IPS-15b (cell line): ENCODE measurements at regions not wholly inside any gene's neighbourhood (a gene's known extent, or its start where the extent isn't known, plus 50 kb on each side); places are given as distances from the start of the nearest gene placed in this dataset.

Source experiments
- H3K27me3 ChIP-seq: one replicate; pipeline ENCODE4 v1.6.1; 2013; ENCODE audit warnings: low read length; ENCODE audit not compliant: control insufficient read depth, insufficient read depth
- H3K36me3 ChIP-seq: one replicate; pipeline ENCODE4 v1.6.1; 2013; ENCODE audit warnings: low read length; ENCODE audit not compliant: control insufficient read depth, insufficient read depth
- H3K4me1 ChIP-seq: one replicate; pipeline ENCODE4 v1.6.1; 2013; ENCODE audit warnings: mild to moderate bottlenecking, low read length; ENCODE audit not compliant: control insufficient read depth, insufficient read depth
- H3K4me3 ChIP-seq: one replicate; pipeline ENCODE4 v1.5.1; 2013; ENCODE audit warnings: low read depth, low read length
- H3K9ac ChIP-seq: one replicate; pipeline ENCODE4 v1.6.1; 2013; ENCODE audit warnings: low read depth, mild to moderate bottlenecking, low read length
- H3K9me3 ChIP-seq: one replicate; pipeline ENCODE4 v1.6.1; 2013; ENCODE audit warnings: mild to moderate bottlenecking, low read length; ENCODE audit not compliant: control insufficient read depth, insufficient read depth

DNA sequence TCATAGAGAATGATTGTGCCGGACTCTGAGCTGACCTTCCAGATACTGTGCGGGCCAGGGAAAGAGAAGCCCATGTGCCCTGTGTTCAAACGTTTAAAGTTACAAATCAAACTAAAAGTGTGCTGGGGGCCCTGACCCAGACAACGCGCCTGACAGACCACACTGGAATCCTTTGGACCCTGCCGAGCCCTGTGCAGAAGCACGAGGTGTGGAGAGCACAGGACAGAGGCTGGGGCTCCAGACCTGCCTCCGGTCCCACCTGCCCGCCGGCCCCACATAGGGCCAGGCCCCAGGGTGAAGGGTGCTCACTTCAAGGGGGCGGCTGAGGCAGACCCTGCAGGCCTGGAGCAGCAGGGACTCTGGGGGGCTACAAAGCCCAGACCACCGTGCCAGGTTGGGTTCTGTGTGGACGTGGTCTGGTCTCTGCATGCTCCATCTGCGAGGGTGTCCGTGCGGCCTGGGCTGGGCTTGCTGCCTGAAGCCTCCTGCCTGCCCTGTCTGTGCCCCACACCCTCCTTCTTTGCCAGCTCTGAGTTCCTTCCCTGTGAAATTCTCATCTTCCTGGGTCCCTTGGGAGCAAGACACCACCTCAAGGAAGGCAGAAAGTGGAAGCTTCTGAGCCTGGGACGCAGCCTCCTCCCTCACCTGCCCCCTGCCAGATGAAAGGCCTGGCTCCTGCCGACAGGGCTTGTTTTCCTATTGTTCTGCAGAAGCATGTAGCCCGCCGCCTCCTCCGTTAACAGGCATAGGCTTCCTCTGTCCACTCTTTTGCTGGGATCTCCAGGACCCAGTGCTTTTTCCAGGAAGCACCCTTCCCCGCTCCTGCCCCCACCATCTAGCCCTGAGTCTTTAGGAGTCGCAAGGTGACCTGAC is 186.2 kb downstream of the ERMARD start:
- Histone ChIP-seq H3K27me3 (peaks cover 2% of the 10 kb centered on the region), H3K4me1 (no peaks in the 10 kb centered on the region), H3K36me3 (no peaks in the 10 kb centered on the region), H3K9me3 (no peaks in the 10 kb centered on the region), H3K4me3 (no peak overlapping the region), H3K9ac (no peak overlapping the region)

DNA sequence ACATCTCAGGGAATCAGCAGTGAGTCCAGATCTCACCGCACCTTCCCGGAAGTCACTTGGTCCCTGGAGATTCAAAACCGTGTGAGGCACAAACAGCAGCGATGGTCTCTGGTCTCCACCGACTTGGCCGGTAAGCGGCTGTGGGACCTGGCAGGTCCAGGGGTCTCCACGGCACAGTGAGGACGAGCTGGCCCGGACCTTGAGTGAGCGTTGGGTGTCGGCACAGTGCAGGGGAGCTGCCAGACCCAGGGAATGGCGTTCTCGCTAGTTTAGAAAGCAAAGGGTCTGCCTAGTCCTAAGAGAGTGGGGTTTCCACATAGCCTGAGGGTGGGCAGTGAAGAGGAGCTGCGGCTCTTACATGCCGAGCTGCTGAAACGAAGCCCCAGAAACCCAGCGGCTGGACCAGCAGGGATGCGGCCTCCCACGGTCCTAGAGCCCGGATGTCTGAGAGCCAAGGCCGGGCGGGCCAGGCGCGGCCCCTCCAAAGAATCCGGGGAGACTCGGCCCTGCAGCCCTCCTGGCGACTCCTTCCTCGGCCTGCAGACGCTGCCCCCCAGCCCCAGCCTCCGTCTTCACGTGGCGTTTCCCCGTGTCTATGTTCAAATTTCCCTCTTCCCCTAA is 185.0 kb downstream of the ERMARD start:
- H3K36me3 ChIP-seq = no peaks in the 10 kb centered on the region
- peaks cover 2% of the 10 kb centered on the region for H3K27me3 ChIP-seq
- no peaks in the 10 kb centered on the region for H3K4me1 ChIP-seq
- no peak overlapping the region for H3K9ac ChIP-seq
- H3K4me3 ChIP-seq = no peak overlapping the region
- H3K9me3 ChIP-seq = no peaks in the 10 kb centered on the region

DNA sequence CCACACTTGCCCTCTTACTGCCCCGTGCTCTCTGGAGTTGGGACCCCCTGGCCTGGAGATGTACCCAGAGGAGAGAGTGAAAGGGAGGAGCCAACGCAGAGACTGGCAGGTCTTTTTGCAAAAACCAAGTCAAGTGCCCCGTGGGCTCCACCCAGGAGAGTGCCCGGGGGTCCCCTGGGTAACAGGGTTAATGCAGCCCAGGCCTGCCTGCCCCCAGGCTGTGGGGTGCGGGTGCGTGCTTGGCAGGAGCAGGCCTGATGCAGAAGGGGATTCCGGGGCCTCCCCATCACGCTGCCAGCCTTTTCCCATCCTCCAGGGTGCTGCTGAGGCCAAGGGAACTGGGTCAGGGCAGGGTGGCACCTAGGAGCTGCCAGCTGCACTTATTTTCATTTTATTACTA is 184.4 kb downstream of the ERMARD start:
- Histone ChIP-seq H3K9me3 (no peaks in the 10 kb centered on the region), H3K4me1 (no peaks in the 10 kb centered on the region), H3K9ac (no peak overlapping the region), H3K4me3 (no peak overlapping the region), H3K36me3 (no peaks in the 10 kb centered on the region), H3K27me3 (peaks cover 2% of the 10 kb centered on the region)

DNA sequence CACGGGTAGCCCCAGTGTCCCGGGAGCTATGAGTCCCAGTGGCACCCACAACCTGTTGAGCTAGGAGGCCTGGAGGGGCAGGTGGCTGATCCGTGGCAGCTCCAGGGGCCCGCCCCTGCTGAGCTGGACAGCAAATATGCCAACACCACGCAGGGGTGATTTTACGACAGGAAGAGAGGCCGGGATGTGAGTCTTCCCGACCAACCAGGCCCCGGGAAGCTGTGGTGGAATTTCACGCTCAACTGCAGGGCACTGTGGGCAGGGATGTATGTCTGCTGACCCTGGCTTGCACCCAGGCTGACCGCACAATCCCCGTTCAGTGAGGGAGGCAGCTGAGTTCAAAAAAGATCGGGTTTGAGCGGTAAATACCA is 183.9 kb downstream of the ERMARD start:
- H3K36me3 ChIP-seq = no peaks in the 10 kb centered on the region
- H3K27me3 ChIP-seq = peaks cover 2% of the 10 kb centered on the region
- no peaks in the 10 kb centered on the region for H3K4me1 ChIP-seq
- no peak overlapping the region for H3K4me3 ChIP-seq
- no peak overlapping the region for H3K9ac ChIP-seq
- H3K9me3 ChIP-seq = no peaks in the 10 kb centered on the region

DNA sequence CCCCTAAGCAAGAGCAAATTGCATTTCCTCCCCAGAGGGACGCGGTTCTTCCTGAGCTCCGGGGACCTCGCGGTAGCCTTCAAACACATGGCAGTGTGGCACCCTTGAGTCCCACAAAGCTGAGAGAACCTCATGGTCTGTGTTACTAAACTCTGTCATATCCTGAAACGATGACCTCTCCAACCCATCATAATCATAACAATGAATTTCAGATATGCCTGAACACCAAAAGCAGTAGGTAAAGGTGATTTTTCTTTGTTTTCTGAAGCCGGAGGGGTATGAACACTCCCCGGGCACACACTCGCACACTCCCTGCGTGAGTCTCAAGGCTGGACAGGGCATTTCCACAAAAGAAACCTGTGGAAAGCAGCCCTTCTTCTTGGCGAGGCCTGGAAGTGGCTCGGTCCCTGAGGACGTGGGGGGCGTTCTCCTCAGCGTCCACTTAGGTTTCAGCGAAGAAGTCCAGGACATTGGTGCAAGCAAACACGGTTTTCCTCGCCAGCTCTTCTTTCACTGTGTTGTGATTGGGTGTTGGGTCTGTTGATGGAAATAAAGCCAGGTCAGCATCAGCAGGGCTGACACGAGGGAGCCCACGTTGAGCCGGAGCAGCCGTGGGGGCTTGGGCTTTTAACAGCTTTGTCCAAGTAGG is 183.4 kb downstream of the ERMARD start:
- Histone ChIP-seq H3K4me3 (no peak overlapping the region), H3K36me3 (no peaks in the 10 kb centered on the region), H3K4me1 (no peaks in the 10 kb centered on the region), H3K9ac (no peak overlapping the region), H3K9me3 (no peaks in the 10 kb centered on the region), H3K27me3 (peaks cover 2% of the 10 kb centered on the region)

DNA sequence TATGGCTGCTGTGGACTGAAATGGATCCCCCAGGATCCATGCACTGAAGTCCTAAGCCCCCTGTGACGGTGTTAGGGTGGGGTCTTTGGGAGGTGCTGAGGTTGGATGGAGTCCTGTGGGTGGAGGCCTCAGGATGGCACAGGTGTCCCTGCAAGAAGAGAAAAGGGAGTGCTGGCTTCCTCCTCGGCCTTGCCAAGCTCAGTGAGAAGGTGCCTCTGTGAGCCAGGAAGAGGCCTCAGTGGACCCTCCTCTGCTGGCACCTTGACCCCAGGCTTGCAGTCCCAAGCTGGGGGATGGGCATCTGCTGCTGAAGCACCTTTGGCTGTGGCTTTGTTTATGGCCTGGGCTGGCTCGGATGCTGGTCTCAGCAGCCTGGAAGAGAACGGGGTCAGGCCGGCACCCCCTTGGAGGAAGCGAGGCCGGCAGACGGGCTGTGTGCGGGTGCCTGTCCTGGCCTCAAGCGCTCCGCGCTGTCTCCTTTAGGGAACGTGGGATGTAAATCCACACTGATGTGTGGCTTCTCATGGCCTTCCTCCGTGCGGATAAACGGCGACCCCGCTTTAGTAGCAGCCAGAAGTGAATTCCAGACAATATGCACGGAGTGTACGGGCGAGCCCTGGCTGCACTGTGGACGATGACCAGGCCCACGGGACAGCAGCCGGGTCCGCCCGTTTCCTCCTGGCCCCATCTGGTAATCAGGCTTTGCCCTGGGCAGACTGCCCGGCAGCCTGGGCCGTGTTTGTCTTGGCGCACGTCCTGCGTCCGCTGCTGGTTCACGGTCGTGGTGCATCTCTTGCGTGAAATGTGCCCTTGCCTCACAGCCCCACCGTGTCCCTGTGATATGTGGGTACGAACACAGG is 182.6 kb downstream of the ERMARD start:
- Histone ChIP-seq H3K4me1 (no peaks in the 10 kb centered on the region), H3K4me3 (no peak overlapping the region), H3K27me3 (peaks cover 2% of the 10 kb centered on the region), H3K9me3 (no peaks in the 10 kb centered on the region), H3K36me3 (no peaks in the 10 kb centered on the region), H3K9ac (no peak overlapping the region)

DNA sequence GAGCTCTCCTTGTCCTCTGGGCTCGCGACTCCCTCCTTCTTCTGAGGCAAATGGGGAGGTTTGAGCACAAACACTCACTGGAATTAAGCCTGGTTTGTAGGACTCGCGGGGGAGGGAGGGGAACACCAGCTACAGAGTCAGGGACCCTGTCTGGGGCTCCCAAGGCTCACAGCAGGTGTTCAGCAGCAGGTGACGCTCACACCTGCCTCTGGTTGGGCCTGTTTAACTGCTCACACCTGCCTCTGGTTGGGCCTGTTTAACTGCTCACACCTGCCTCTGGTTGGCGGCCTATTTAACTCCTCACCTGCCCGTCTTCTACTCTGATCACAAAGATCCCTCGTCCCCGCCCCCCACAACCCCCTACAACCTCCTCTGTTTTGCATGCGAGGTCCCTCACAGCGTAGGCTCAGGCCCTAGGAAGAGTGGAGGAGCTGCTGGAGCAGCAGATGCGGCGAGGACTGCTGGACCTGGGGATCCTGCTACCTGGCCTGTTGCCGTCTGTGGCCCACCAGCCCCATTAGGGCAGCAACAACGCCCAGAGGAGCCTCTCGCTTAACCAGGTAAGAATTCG is 181.9 kb downstream of the ERMARD start:
- no peak overlapping the region for H3K4me3 ChIP-seq
- H3K27me3 ChIP-seq = peaks cover 2% of the 10 kb centered on the region
- H3K36me3 ChIP-seq = no peaks in the 10 kb centered on the region
- no peaks in the 10 kb centered on the region for H3K9me3 ChIP-seq
- no peak overlapping the region for H3K9ac ChIP-seq
- H3K4me1 ChIP-seq = no peaks in the 10 kb centered on the region

DNA sequence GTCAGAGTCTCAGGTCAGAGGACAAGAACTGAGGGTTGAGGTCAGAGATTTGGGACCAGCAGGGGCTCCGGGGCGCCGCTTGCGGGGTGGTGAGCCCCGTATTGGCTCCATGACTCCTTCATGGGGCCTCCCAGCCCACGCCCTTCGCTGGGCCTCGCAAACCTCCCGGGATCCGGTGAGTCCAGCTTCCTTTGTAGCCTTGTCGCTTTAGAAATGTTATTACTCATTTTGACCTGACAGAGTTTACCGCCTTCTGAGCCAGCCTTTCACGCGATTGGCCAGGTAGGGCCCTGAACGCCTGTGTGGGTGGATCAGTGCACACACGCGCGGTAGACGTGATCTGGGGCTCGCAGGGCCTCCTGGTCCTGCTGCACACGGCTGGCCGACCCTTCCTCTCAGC is 181.1 kb downstream of the ERMARD start:
- Histone ChIP-seq H3K9ac (no peak overlapping the region), H3K4me1 (no peaks in the 10 kb centered on the region), H3K4me3 (no peak overlapping the region), H3K36me3 (no peaks in the 10 kb centered on the region), H3K9me3 (no peaks in the 10 kb centered on the region), H3K27me3 (peaks cover 2% of the 10 kb centered on the region)

DNA sequence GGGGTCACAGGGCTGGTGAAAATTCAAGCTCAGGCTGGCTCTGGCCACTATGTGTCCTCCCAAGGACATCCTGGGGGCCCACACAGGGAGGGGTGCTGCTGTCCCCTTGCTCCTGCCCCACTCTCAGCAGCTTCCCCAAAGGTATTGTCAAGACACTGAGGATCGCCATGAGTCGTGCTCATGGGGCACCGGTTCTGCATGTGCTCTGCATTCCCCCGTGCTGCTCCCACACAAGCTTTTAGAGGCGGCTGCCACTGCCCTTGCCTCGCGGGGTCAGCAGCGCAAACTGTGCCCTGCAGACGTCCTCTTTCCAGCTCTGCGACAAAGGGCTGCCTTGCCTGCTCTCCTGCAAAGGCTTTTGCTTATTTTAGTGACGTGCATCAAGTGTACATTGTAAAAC is 179.8 kb downstream of the ERMARD start:
- no peak overlapping the region for H3K4me3 ChIP-seq
- no peaks in the 10 kb centered on the region for H3K4me1 ChIP-seq
- peaks cover 2% of the 10 kb centered on the region for H3K27me3 ChIP-seq
- no peaks in the 10 kb centered on the region for H3K9me3 ChIP-seq
- H3K36me3 ChIP-seq = no peaks in the 10 kb centered on the region
- H3K9ac ChIP-seq = no peak overlapping the region

DNA sequence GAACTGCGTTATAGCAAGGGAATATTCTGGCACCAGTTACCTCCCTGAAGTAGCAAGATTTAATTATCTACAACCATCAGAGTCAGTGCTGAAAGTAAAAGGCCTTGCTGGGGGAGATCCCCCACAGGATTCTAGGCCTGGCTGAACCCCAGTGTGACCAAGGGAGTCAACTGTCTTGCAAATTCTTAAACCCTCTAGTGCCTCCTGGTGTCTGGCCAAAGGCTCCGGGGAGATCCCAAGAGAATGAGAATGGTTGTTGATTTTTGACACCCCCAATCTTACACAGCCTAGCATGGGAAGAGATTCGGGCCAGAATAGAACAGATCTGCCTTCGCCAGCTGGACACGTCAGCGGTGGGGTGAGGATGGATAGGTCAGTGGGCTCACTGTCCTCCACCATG is 179.4 kb downstream of the ERMARD start:
- Histone ChIP-seq H3K9ac (no peak overlapping the region), H3K9me3 (no peaks in the 10 kb centered on the region), H3K27me3 (peaks cover 2% of the 10 kb centered on the region), H3K36me3 (no peaks in the 10 kb centered on the region), H3K4me1 (no peaks in the 10 kb centered on the region), H3K4me3 (no peak overlapping the region)

DNA sequence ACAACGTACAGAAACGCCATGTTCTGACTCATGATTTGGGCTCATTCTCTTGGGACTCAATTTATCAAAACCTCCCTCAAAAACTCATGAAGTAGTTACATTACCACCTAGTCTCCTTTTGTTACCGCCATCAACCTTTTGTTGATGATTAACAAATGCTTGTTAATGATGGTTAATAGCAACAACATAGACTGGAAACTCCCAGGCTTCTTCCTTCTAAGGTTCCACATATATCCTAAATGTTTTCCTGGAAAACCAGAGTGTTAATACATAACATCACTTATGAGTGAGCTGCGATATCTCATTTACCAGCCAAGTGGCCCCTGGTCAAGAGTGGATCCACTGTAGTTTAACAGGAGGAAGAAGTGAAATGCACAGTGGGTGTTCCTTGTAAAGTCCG is 176.3 kb downstream of the ERMARD start:
- no peak overlapping the region for H3K9ac ChIP-seq
- H3K36me3 ChIP-seq = no peaks in the 10 kb centered on the region
- no peaks in the 10 kb centered on the region for H3K9me3 ChIP-seq
- H3K4me1 ChIP-seq = no peaks in the 10 kb centered on the region
- no peaks in the 10 kb centered on the region for H3K27me3 ChIP-seq
- no peak overlapping the region for H3K4me3 ChIP-seq
